HuH-7.5 (cell line): ENCODE measurements at regions not wholly inside any gene's neighbourhood (a gene's known extent, or its start where the extent isn't known, plus 50 kb on each side); places are given as distances from the start of the nearest gene placed in this dataset.

Experiments used
- DNase-seq: peaks from one replicate; pipeline ENCODE4 v3.0.0; 2011; ENCODE audit warnings: low spot score

DNA sequence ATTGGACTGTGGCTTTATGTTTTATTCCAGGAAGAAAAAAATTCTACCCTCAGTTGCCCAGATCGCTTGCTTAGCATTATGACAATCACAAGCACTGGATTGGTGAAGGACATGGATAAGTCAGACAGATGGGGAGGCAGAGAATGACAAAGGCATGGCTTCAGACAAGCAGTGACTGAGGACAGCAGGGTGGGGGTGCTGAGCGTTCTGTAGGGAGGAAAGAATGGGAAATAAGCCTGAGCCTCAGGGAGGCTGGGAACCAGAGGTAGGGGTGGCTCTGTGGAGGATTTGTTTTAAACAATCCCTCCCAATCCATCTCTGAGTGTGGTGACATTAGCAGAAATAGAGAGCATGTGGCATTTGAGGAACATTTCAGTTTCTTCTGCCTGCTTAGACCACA lies 896.9 kb downstream of the CCSER2 start:
- DNase-seq: no peak

DNA sequence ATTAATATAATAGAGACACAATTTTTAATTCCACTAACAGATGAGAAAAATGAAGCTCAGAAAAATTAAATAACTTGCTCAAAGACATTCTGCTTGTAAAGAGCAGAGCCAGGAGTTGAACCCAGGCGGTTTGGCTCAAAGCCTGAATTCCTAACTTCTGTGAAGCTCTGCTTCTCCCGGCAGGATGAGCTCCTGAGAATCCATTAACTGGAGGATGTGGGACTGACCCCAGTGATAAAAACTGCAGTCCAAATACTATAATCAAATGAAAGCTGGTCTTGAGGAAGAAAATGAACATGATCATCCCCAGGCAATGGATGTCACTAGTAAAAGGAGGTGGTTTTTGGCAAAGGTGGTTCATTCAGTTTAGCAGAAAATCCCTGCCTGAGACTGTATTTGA lies 898.2 kb downstream of the CCSER2 start:
- DNase-seq: no peak

DNA sequence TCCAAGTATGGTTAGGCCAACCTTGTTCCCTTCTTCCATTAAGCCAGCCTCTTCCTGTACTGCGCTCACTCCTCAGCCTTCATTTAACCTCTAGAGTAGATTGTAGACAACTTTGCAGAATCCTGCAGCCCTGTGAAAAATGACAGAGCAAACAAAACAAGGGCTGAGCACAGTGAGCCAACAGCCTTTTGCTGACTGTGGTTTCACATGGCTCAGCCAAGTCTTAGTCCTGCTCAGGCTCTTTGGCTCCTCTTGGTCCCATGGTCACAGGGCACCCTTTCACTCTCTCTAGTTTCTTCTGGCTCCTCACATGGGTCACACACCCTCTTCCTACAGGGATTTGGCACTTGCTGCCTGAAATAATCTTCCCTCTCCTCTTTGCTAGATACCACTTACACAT lies 900.3 kb downstream of the CCSER2 start:
- DNase-seq: no peak

DNA sequence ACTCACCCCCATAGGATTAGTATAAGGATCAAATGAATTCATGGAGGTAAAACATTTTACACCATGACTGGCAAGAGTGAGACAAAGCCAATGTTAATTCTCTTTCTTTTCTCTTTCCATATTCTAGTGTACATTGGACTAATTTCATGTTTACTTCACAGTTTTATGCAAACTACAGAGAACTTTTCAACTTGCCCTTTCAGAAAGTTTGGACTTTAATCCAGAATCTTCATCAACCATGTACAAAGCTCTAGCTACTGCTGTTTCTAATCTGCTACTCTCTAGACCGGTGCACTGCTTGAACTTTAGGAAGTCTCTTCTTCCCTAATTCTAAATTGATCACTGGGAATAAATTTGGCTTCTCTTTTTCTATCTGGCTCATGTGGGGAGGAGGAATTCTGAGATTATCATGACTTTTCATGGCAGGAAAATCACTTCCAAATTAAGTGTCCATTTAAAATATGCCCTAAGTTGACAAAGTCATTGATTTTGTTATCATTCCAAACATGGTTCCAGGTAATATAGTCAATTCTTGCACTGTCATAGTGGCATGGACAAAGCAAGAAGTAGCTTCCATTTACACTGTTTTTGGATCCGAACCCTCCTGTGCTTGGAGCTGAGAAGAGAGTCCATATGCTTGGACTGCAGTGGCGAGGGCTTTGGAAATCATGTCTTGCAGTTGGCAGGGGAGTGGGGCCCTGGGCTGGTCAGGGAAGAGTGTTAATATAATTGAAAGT lies 903.3 kb downstream of the CCSER2 start:
- DNase-seq: no peak

DNA sequence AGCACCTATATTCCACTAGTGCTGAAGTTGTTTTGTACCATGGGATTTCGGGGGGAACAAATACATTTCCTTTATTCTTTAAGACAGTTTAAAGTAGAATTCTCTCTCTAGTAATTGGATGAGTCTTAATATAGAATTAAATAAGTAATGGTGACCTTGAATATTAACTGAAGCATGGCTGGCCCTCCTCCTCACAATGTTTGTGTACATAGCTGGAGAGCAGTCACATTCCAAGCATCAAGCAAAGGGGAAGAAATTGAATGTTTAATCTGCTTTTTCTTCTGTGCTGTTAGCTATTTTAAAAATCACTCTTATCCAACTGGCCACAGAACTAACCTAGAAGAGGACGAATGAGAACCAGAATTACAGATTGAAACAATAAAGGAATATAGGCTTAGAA lies 906.9 kb downstream of the CCSER2 start:
- no peak for DNase-seq

DNA sequence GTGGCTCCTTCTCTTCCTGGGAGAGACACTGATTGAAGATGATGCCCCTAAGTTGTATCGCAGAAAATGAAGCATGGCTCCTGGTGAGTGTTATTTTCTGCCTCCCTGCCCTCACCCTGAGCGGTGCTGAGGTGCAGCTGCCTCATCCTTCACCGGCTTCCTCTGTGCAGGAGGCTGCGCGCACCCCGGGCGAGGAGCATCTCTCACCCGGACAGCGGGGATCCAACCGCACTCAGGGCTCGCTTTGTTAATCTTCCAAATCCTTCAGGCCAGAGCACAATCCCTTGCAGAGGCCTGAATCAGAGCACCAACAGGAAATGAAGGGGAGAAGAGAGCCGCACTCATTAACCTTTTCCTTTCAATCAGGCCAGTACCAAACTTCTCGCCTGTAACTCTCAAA lies 910.3 kb downstream of the CCSER2 start:
- no peak for DNase-seq

DNA sequence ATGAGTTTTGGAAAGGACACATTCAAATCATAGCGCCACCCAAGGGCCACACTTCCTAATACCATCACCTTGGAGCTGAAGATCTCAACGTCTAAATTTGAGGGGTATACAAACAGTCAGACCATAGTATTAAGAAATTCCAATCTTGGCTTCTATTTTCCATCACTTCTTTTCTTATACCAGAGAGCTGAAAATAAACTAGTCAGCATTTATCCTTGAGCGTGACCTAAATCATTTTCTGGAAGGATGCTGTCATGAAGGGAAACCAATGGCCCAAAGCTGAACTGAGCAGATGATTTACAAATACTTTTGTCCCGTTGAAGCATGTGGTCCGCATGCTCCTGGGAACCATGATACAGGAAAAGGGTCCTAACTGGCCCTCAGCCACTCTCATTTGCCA lies 921.9 kb downstream of the CCSER2 start:
- no peak for DNase-seq

DNA sequence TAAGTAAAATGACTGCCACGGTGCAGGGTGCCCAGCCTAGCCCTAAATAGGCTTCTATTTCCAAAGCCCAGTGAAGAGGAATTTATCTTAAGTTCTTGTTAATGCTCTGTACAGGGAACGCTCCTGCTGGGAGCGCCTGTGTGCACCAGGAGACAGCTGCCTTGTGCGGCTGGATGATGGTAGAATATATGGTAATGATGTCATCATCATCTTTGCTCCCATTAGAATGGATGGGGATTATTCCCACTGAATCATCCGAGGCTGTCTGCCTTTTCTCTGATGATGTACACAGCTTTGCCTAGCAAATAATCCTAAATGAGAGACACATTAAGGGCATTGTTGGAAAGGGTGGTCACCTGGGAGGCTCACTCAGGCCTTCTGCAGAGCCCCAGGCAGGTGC lies 928.1 kb downstream of the CCSER2 start:
- no peak for DNase-seq

DNA sequence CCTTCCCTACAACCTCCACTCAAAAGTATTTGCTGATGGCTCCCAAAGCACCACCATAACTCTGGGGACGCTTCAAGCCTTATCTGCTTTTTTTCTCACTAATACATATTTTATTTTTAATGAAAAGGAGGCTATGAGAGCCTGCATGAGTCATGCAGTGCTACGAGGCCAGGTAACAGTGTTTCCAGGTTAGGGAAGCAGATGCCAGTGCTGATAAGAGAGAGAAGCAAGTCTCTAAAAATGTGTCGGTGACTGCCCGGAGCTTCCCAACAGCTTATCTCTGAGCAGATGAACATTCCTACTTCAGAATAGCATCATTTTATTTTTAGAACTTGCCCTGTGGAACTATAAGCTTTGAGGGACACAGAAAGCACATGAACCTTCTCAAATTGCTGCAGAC lies 931.5 kb downstream of the CCSER2 start:
- DNase-seq: no peak

DNA sequence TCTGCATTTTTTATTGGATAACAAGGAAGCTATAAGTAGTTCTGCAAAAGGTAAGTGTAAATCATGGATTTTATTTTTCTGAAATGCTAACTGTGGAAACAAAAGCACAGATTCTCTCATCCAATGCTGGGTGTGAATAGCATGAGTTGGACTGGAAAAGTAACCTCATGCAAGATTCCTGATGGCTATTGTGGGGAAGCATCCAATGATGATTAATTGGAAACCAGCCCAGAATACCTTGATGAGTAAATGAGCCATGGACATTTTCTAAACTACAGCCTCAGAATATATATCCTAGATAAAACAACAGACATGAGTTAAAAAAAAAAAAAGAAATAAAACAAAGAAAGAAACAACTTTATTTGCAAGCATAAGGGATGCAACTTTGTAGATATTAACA lies 934.6 kb downstream of the CCSER2 start:
- DNase-seq: no peak

DNA sequence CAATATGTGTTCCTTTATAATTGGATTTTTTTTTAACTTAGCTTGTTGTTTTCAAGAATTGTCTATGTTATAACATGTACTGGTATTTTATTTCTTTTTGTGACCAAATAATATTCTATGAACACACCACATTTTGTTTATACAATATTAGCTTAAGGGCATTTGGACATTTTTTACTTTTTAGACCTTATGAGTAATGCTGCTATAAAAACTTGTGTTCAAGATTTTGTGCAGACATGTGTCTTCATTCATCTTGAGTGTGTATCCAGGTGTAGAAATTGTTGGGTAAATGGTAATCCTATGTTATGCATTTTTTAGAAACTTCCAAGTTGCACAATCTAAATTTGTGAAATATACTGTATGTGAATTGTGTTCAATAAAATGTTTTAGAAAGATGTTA lies 936.7 kb downstream of the CCSER2 start:
- DNase-seq: no peak

DNA sequence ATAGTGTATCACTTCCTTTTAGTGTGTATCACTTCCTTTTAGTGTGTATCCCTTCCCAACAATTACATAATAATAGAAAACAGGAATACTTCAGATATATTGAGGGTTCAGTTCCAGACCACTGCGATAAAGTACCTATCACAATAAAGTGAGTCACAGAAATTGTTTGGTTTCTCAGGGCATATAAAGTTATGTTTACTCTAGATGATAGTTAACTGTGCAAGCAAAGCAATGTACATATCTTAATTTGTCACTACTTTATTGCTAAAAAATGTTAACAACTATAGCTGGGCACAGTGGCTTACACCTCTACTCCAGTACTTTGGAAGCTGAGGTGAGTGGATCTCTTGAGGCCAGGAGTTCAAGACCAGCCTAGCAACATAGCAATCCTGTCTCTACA lies 938.4 kb downstream of the CCSER2 start:
- no peak for DNase-seq

DNA sequence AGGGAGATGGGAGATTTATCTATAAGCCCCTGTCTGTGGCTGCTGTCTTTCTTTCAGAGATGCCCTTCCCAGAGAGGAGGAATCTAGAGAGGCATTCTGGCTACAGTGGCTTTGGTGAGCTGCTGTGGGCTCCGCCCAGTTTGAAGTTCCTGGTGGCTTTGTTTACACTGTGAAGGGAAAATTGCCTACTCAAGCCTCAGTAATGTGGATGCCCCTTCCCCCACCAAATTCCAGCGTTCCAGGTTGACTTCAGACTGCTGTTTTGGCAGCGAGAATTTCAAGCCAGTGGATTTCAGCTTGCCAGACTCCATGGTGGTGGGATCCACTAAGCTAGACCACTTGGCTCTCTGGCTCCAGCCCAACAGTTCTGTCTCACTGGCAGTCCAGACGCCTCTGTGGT lies 951.6 kb downstream of the CCSER2 start:
- DNase-seq: no peak

DNA sequence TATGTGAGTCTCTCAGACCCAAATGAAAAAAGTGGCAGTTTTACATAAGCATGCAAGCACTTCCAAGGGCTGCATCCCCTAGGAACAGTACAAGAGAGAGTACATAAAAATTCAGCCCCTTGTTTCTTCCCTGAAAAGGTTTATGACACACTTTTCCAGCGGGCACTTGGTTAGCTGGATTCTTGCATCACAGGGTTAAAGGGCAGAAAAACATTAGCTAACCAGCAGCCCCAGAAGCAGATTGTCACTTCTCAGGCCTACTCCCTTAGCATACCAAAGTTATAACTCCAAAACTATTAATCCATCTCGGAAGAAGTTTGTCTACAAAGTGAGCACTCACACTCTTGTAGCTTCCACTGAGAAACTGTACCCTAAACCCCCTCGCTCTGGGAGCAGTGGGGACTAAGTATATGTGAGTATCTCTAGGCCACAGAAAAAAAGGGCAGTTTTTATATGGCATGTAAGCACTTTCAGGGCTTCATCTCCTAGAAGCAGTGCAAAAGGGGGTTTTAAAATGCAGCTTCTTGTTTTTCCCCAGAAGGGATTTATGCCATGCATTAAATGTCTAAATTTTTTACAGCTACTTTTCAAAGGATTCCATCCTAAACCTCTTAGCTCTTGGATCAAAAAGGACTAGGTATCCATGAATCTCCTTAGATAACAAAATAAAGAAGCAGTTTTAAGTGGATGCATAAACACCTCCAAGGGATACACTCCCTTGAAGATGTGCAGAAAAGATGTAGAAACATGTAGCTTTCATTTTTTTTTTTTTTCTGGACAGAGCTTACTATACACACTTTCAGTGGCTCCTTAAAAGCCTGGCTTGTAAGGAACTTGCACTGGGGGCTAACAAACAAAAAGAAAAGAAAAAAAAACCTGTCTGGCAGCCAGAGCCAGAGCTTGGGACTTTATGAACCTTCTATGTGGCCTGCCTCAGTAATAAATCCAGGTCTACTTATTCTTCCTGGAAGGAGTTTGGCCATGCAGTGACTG lies 956.7 kb downstream of the CCSER2 start:
- peak; percentile 4 for DNase-seq

DNA sequence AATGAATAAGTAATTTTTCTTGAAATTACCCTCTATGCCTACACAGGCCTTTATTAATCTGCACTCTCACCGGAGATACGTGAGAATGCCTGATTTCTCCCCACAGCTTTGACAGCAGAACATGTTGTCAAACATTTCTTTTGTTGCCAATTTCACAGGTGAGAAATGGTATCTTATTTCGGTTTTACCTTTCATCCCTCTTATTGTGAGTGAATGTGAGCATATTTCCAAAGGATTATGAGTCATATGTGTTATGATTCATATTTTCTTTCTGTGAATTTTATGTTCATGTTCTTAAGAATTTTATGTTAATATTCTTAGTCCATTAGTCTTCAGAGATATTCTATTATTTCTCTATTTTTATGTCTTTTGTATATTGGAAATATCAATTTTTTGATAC lies 965.1 kb downstream of the CCSER2 start:
- no peak for DNase-seq

DNA sequence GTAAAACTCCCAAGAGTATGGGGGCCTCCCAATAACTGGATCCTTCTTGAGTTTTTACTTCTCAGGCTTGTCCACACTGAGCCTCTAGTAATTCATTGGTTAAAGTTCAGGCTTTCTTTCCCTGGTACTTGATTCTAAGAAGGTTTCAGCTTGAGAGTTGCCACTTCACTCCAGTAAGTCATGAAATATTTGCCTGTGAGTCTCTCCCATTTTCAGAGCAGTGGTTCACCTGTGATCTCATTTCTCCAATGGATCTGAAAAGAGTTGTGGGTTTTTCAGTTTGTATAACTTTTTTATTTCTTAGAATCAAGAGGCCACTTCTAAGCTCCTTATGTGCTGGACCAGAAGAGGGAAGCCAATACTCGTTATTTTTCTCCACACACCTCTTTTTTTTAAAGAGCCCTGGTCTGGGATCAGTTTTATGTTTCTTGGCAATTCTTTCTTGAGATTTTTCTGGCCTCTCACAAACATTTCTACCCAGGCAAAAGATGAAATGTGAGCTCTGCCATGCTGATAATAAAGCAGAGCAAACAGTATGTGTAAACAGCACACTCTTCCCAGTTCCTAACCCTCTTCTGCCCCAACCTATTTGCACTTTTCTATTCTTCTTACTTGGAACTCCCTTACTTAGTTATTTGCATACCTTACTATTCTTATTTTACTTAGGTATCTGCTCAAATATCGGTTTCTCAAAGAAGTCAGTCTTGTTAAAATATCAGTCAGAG lies 983.4 kb downstream of the CCSER2 start:
- no peak for DNase-seq

DNA sequence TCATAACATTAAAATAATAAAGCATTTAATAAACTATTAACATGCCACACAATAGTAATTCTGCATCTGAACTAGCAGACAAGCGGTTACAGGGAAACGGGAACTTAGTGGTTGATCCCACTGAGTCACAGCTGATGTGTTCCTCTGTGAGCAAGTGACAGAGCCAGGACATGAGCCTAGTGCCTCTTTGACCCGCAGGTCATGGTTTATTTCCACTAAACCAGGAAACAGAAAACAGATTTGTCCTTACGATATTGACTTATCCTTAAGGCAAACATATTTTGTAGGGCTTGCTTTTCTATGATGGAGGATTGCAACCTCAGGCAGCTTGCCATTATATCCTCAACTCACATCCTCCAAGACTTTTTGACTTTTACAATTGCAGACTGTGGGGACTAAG lies 987.3 kb downstream of the CCSER2 start:
- DNase-seq: no peak

DNA sequence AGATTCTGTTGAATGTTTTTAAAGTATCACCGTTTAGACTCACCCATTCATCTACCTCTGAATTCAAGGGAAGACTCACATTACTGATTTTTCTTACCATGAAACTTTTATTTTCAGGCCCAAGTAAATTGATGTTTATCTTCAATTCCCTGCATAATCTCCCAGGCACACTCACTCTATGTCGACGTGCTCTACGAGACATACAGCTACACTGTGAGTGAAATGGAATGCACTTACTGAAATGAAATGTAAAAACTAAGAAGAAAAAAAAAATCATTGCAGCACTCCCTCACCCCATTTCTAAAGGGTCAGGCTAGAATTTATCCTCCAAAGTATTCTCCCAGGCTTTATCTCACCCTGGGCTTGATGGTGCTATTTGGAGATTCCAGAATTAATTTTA lies 987.9 kb downstream of the CCSER2 start:
- DNase-seq: no peak

DNA sequence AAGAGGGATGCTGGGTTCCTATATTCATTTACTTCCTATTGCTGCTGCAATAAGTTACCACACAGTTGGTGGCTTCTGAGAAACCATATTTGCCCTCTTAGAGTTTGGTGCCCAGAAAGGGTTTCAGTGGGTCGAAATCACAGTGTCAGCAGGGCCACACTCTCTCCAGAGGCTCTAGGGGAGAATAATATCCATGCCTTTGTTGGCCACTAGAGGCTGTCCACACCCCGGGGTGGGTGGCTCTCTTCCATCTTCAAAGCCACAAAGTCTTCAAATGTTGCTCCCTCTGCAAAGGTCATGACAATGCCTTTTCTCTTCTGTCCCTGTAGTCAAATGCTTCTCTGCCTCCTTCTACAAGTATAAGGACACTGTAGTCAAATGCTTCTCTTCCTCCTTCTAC lies 989.4 kb downstream of the CCSER2 start:
- no peak for DNase-seq

DNA sequence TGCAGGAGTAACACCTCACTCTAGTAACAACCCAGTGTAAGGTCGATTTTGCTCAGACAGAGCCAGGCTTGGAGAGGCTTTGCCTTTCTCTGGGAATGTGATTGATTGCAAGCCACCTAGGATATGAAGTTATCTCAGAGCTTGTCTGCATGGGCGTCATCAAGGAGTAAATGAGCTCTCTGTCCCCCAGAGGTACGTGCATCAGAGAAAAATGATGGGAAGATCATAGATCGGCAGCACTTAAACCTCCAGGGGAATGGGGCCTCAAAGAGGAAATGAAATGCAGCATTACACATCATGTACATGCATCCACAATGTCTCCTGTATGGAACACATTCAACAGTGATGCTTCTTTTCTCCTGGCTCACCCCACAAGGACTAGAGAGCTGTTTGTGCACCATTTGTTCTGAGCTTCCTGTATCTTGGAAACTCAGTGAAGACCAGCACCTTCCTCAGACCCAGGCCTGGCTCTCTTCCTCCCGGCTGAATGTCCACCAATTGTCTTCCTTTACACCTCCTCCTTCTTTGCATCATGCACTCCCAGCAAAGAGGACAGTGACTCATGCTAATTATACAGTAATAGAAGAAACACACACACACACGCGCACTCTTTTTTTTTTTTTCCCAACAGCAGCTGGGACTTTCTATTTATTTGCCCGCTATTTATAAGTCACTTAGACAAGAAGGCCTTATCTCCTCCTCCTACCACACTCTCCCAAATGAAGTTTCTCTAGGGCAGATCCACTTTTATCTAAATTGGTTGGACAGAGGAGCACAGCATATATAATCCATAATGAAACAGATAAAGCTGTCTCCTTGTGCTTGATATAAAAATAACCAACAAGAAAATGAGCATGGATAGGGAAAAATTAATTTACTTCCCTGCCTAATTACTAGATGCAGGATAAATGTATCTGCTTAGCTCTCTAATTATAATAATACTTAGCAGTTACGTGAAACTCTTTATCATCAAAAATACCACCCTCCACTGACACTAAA lies 990.7 kb downstream of the CCSER2 start:
- no peak for DNase-seq

DNA sequence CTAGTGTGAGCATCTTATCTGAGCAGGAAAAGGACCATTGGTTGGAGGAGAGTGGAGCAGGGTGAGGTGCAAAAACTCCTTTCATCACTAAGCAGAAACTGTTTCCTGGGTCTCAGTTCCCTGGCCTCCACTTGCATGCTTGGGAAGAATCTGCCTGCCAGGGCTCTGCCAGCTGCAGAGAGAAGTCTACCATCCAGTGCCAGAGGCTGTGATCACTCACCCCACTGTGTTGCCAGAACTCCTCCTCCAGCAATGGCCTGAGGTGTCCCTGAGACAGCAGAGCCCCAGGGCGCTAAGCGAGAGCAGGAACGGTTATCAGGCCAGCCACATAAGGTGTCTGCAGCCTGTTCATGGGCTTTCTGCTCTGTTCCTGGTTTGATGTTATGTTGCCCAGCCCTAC lies 991.4 kb downstream of the CCSER2 start:
- no peak for DNase-seq

DNA sequence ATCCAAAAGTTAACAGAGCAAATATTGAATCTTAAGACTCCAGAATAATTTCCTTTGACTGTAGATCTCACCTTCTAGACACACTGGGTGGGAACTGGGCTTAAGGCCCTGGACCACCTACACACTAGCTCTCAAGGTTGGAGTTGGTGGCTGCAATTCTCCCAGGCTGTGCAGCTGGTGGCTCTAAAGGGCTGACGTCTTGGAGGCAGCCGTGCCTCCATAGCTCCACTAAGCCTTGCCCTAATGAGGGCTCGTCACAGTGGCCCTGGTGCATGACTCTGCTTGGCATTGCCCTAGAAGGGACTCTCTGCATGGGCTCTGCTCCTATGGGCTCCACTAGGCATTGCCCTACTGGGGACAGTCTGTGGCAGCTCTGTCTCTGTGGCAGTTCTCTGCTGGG lies 1005.2 kb downstream of the CCSER2 start:
- no peak for DNase-seq
